Hepatocyte (in vitro differentiated cells): ENCODE measurements at regions not wholly inside any gene's neighbourhood (a gene's known extent, or its start where the extent isn't known, plus 50 kb on each side); places are given as distances from the start of the nearest gene placed in this dataset.

Source experiments
- CTCF ChIP-seq: fragments of 200-600 bp; sonication (generic); IDR thresholded peaks from 2 replicates; pipeline ENCODE4 v1.5.1; 2016; ENCODE audit warnings: antibody characterized with exemption, mild to moderate bottlenecking; ENCODE audit not compliant: poor library complexity
- EZH2phosphoT487 ChIP-seq: fragments of 200-600 bp; sonication (generic); IDR thresholded peaks from one replicate; pipeline ENCODE4 v1.6.1; 2018; ENCODE audit warnings: antibody characterized with exemption, mild to moderate bottlenecking, low read depth, moderate library complexity; ENCODE audit not compliant: unreplicated experiment, severe bottlenecking

GRCh38 chr11:25596701-25597100, 735.2 kb upstream of the ANO3 start:
- TF ChIP-seq CTCF (no peak), EZH2phosphoT487 (no peak)
